HepG2 (cell line): ENCODE measurements at regions not wholly inside any gene's neighbourhood (a gene's known extent, or its start where the extent isn't known, plus 50 kb on each side); places are given as distances from the start of the nearest gene placed in this dataset.
A peak's percentile ranks its signal among the peaks of the same experiment; 100 is the strongest.

Experiments used
- ADNP ChIP-seq: sonication (generic); formaldehyde crosslinking; IDR thresholded peaks from 2 replicates; pipeline ENCODE4 v1.4.0; 2020; ENCODE audit warnings: missing genetic modification reagents
- ATF7 ChIP-seq, 2 experiments: fragments of 450-650 bp in 1 of 2; sonication (generic) in 1 of 2; formaldehyde crosslinking in 1 of 2; IDR thresholded peaks; 2 replicates each; pipeline versions ENCODE4 v1.4.0 to v1.6.1; 2016 to 2020; ENCODE audit warnings: antibody characterized with exemption in 1 of 2, mild to moderate bottlenecking in 1 of 2, missing genetic modification reagents in 1 of 2
- CEBPG ChIP-seq: IDR thresholded peaks from 2 replicates; pipeline ENCODE4 v1.6.1; 2016
- FOXA1 ChIP-seq, 2 experiments: fragments of 450-650 bp in 1 of 2; sonication (generic) in 1 of 2; formaldehyde crosslinking in 1 of 2; IDR thresholded peaks; 2 replicates each; pipeline versions ENCODE4 v1.4.0 to v1.6.1; 2016 to 2020; ENCODE audit warnings: missing genetic modification reagents in 1 of 2
- FOXO1 ChIP-seq: sonication (generic); formaldehyde crosslinking; IDR thresholded peaks from 2 replicates; pipeline ENCODE4 v1.4.0; 2020; ENCODE audit warnings: missing genetic modification reagents
- IKZF4 ChIP-seq: sonication (generic); formaldehyde crosslinking; IDR thresholded peaks from 2 replicates; pipeline ENCODE4 v1.5.1; 2020; ENCODE audit warnings: borderline replicate concordance, mild to moderate bottlenecking, low read depth, missing genetic modification reagents; ENCODE audit errors: not compliant biosample characterization
- KLF16 ChIP-seq, 2 experiments: sonication (generic) in 1 of 2; formaldehyde crosslinking in 1 of 2; IDR thresholded peaks; 2 replicates each; pipeline versions ENCODE4 v1.6.1 to v1.8.0; 2016 to 2023; ENCODE audit warnings: missing genetic modification reagents in 2 of 2, missing compliant biosample characterization in 1 of 2
- KLF6 ChIP-seq: IDR thresholded peaks from 2 replicates; pipeline ENCODE4 v1.8.0; 2016; ENCODE audit warnings: missing biosample characterization, missing genetic modification reagents
- NFE2L1 ChIP-seq: sonication (generic); formaldehyde crosslinking; IDR thresholded peaks from 2 replicates; pipeline ENCODE4 v1.4.0; 2020; ENCODE audit warnings: missing genetic modification reagents, mild to moderate bottlenecking, borderline replicate concordance
- PITX1 ChIP-seq: sonication (generic); formaldehyde crosslinking; IDR thresholded peaks from 2 replicates; pipeline ENCODE4 v1.5.1; 2020; ENCODE audit warnings: mild to moderate bottlenecking, missing genetic modification reagents
- SIN3B ChIP-seq: fragments of 150-350 bp; IDR thresholded peaks from 2 replicates; pipeline ENCODE4 v1.6.1; 2014; ENCODE audit warnings: low read length
- SP4 ChIP-seq: sonication (generic); formaldehyde crosslinking; IDR thresholded peaks from 2 replicates; pipeline ENCODE4 v1.8.1; 2023; ENCODE audit warnings: mild to moderate bottlenecking, missing genetic modification reagents
- TF ChIP-seq, protein P1 (sequence below): sonication (generic); formaldehyde crosslinking; IDR thresholded peaks from 2 replicates; pipeline ENCODE4 v1.4.0; 2020; ENCODE audit warnings: missing genetic modification reagents
- TF ChIP-seq, protein P2 (sequence below): sonication (generic); formaldehyde crosslinking; IDR thresholded peaks from 2 replicates; pipeline ENCODE4 v1.4.0; 2020; ENCODE audit warnings: mild to moderate bottlenecking, missing genetic modification reagents
- TF ChIP-seq, protein P3 (sequence below): sonication (generic); formaldehyde crosslinking; IDR thresholded peaks from 2 replicates; pipeline ENCODE4 v1.4.0; 2020; ENCODE audit warnings: missing genetic modification reagents
- TF ChIP-seq, protein P4 (sequence below): IDR thresholded peaks from 2 replicates; pipeline ENCODE4 v1.6.1; 2016; ENCODE audit warnings: mild to moderate bottlenecking, missing biosample characterization, missing genetic modification reagents
- TF ChIP-seq, protein P5 (sequence below): sonication (generic); formaldehyde crosslinking; IDR thresholded peaks from 2 replicates; pipeline ENCODE4 v1.8.0; 2022; ENCODE audit warnings: missing genetic modification reagents, mild to moderate bottlenecking, inconsistent platforms, borderline replicate concordance
- TF ChIP-seq, protein P6 (sequence below): sonication (generic); formaldehyde crosslinking; IDR thresholded peaks from 2 replicates; pipeline ENCODE4 v1.8.0; 2022; ENCODE audit warnings: missing genetic modification reagents, mild to moderate bottlenecking, borderline replicate concordance

DNA sequence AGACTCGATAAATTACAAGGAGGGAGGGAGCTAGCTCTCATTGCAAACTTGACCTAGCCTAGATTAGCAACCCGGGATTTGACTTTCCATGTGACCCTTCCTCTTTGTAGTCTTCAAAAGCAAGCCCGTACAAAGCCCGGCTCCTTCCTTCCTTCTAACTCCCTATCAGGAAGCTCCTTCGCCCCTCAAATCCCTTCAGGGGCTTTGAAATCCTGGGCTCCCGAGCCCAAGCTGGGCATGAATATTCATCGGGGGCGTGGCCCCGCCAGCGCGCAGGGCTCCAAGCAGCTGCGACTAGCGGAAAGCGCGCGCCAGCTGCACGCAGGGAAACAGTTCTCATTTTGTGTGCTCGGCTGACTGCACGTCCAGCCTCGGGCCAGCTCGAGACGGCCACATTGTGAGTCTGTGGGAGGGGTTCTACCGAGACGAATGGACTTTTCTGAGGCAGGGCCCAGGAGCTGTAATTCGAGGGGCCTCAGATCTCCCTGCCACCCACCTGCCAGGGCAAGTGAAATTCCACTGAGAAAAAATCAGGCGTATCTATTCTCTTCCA is 84.0 kb upstream of the PELI1 start (continued):
- TF ChIP-seq SIN3B (no peak), ATF7 (IDR thresholded peaks at IDR 0.05) (no peak), ATF7 (CRISPR knock-in tag; IDR thresholded peaks at IDR 0.05) (no peak), KLF6 (CRISPR knock-in tag) (no peak), PITX1 (CRISPR knock-in tag) (no peak), KLF16 (CRISPR knock-in tag; IDR thresholded peaks at IDR 0.05) (no peak), FOXO1 (CRISPR knock-in tag) (peak; percentile 34; the same call in 1 of the 2 replicates), ADNP (CRISPR knock-in tag) (no peak), CEBPG (CRISPR knock-in tag) (no peak), IKZF4 (CRISPR knock-in tag) (no peak), NFE2L1 (no peak), SP4 (CRISPR knock-in tag) (peak; percentile 61; the same call in 1 of the 2 replicates), FOXA1 (IDR thresholded peaks at IDR 0.05) (no peak), FOXA1 (CRISPR knock-in tag; IDR thresholded peaks at IDR 0.05) (no peak)
- TF ChIP-seq, protein P1, sequence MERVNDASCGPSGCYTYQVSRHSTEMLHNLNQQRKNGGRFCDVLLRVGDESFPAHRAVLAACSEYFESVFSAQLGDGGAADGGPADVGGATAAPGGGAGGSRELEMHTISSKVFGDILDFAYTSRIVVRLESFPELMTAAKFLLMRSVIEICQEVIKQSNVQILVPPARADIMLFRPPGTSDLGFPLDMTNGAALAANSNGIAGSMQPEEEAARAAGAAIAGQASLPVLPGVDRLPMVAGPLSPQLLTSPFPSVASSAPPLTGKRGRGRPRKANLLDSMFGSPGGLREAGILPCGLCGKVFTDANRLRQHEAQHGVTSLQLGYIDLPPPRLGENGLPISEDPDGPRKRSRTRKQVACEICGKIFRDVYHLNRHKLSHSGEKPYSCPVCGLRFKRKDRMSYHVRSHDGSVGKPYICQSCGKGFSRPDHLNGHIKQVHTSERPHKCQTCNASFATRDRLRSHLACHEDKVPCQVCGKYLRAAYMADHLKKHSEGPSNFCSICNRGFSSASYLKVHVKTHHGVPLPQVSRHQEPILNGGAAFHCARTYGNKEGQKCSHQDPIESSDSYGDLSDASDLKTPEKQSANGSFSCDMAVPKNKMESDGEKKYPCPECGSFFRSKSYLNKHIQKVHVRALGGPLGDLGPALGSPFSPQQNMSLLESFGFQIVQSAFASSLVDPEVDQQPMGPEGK (CRISPR knock-in tag), result no peak
- TF ChIP-seq, protein P2, sequence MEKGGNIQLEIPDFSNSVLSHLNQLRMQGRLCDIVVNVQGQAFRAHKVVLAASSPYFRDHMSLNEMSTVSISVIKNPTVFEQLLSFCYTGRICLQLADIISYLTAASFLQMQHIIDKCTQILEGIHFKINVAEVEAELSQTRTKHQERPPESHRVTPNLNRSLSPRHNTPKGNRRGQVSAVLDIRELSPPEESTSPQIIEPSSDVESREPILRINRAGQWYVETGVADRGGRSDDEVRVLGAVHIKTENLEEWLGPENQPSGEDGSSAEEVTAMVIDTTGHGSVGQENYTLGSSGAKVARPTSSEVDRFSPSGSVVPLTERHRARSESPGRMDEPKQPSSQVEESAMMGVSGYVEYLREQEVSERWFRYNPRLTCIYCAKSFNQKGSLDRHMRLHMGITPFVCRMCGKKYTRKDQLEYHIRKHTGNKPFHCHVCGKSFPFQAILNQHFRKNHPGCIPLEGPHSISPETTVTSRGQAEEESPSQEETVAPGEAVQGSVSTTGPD (CRISPR knock-in tag), result no peak
- TF ChIP-seq, protein P3, sequence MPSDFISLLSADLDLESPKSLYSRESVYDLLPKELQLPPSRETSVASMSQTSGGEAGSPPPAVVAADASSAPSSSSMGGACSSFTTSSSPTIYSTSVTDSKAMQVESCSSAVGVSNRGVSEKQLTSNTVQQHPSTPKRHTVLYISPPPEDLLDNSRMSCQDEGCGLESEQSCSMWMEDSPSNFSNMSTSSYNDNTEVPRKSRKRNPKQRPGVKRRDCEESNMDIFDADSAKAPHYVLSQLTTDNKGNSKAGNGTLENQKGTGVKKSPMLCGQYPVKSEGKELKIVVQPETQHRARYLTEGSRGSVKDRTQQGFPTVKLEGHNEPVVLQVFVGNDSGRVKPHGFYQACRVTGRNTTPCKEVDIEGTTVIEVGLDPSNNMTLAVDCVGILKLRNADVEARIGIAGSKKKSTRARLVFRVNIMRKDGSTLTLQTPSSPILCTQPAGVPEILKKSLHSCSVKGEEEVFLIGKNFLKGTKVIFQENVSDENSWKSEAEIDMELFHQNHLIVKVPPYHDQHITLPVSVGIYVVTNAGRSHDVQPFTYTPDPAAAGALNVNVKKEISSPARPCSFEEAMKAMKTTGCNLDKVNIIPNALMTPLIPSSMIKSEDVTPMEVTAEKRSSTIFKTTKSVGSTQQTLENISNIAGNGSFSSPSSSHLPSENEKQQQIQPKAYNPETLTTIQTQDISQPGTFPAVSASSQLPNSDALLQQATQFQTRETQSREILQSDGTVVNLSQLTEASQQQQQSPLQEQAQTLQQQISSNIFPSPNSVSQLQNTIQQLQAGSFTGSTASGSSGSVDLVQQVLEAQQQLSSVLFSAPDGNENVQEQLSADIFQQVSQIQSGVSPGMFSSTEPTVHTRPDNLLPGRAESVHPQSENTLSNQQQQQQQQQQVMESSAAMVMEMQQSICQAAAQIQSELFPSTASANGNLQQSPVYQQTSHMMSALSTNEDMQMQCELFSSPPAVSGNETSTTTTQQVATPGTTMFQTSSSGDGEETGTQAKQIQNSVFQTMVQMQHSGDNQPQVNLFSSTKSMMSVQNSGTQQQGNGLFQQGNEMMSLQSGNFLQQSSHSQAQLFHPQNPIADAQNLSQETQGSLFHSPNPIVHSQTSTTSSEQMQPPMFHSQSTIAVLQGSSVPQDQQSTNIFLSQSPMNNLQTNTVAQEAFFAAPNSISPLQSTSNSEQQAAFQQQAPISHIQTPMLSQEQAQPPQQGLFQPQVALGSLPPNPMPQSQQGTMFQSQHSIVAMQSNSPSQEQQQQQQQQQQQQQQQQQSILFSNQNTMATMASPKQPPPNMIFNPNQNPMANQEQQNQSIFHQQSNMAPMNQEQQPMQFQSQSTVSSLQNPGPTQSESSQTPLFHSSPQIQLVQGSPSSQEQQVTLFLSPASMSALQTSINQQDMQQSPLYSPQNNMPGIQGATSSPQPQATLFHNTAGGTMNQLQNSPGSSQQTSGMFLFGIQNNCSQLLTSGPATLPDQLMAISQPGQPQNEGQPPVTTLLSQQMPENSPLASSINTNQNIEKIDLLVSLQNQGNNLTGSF, result no peak
- TF ChIP-seq, protein P4, sequence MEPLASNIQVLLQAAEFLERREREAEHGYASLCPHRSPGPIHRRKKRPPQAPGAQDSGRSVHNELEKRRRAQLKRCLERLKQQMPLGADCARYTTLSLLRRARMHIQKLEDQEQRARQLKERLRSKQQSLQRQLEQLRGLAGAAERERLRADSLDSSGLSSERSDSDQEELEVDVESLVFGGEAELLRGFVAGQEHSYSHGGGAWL (CRISPR knock-in tag), result 0 out of 2 replicates have a peak, but pooled peaks have one; percentile 27
- TF ChIP-seq, protein P5, sequence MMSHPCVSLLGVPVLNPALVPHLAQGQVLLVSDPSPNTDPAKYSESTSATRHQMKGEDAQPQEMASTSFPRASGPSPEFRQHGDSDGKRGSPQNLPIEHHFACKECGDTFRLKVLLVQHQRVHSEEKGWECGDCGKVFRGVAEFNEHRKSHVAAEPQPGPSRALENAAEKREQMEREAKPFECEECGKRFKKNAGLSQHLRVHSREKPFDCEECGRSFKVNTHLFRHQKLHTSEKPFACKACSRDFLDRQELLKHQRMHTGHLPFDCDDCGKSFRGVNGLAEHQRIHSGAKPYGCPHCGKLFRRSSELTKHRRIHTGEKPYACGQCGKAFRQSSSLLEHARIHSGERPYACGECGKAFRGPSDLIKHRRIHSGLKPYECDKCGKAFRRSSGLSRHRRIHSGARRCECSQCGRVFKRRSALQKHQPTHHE (CRISPR knock-in tag), result no peak
- TF ChIP-seq, protein P6, sequence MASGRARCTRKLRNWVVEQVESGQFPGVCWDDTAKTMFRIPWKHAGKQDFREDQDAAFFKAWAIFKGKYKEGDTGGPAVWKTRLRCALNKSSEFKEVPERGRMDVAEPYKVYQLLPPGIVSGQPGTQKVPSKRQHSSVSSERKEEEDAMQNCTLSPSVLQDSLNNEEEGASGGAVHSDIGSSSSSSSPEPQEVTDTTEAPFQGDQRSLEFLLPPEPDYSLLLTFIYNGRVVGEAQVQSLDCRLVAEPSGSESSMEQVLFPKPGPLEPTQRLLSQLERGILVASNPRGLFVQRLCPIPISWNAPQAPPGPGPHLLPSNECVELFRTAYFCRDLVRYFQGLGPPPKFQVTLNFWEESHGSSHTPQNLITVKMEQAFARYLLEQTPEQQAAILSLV, result no peak
